Ishikawa (cell line): ENCODE measurements at regions not wholly inside any gene's neighbourhood (a gene's known extent, or its start where the extent isn't known, plus 50 kb on each side); places are given as distances from the start of the nearest gene placed in this dataset.

Source experiments
- CEBPB ChIP-seq: IDR thresholded peaks from 2 replicates; pipeline ENCODE4 v1.6.1; 2012
- CREB1 ChIP-seq: IDR thresholded peaks from 2 replicates; pipeline ENCODE4 v1.6.1; 2012; ENCODE audit warnings: low read depth
- EGR1 ChIP-seq: IDR thresholded peaks from 2 replicates; pipeline ENCODE4 v1.6.1; 2012
- EP300 ChIP-seq: IDR thresholded peaks from 2 replicates; pipeline ENCODE4 v1.6.1; 2012; ENCODE audit warnings: borderline replicate concordance
- MAX ChIP-seq: IDR thresholded peaks from 2 replicates; pipeline ENCODE4 v1.6.1; 2012
- RAD21 ChIP-seq: IDR thresholded peaks from 2 replicates; pipeline ENCODE4 v1.6.1; 2012; ENCODE audit warnings: low read depth
- REST ChIP-seq: IDR thresholded peaks from 2 replicates; pipeline ENCODE4 v1.6.1; 2012; ENCODE audit warnings: low read depth, mild to moderate bottlenecking
- TAF1 ChIP-seq: IDR thresholded peaks from 2 replicates; pipeline ENCODE4 v1.6.1; 2012; ENCODE audit warnings: low read depth, mild to moderate bottlenecking
- TCF12 ChIP-seq: IDR thresholded peaks from 2 replicates; pipeline ENCODE4 v1.6.1; 2012; ENCODE audit warnings: low read depth
- TEAD4 ChIP-seq: IDR thresholded peaks from 2 replicates; pipeline ENCODE4 v1.6.1; 2012
- YY1 ChIP-seq: IDR thresholded peaks from 2 replicates; pipeline ENCODE4 v1.6.1; 2012; ENCODE audit warnings: low read depth

- TF ChIP-seq RAD21 (no peak), MAX (no peak), EGR1 (no peak), REST (no peak), TAF1 (no peak), CEBPB (no peak), EP300 (no peak), TCF12 (no peak), YY1 (no peak), CREB1 (no peak), TEAD4 (no peak)
Measured at GRCh38 chr13:80585531-80585930, 244.6 kb upstream of the SPRY2 start.
